ENCODE measurements at regions not wholly inside any gene's neighbourhood (a gene's known extent, or its start where the extent isn't known, plus 50 kb on each side); places are given as distances from the start of the nearest gene placed in this dataset.

DNA sequence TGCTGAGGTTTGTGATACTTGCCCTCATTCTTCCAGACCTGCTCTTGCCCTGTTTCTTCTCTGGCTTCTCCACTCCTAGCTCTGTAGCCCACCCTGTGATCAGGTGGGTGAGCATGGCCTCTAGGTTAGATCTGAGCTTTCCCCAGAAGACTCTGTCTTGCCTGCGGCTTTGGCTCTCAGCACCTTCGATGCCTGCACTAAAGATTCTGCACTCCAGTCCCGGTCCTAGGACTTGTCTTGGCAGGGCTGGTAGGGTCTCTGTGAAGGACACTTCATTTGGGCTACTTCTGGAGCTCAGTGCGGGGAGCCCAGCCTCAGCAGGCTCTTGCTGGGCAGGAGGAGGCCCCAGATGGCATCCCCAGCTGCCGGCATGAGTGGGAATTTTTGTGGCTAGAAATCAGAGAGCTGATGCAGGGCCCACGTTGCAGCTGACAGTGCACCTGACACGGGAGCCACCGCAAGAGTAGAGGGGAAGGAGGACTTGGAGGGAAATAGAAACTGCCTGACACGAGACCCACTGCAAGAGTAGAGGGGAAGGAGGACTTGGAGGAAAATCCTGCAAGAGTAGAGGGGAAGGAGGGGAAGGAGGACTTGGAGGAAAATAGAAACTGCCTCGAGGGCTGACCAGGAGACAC, 226.9 kb upstream of the B3GAT1 start:
- no peak for TF ChIP-seq CTCF (IDR thresholded peaks at IDR 0.05)
- Histone ChIP-seq H3K27me3 (ENCODE audit: control insufficient read depth, insufficient read depth, low read length) (no peaks in the 10 kb centered on the region), H2AFZ (no peak overlapping the region), H3K9me3 (ENCODE audit: control insufficient read depth, low read length) (no peaks in the 10 kb centered on the region), H3K27ac (no peak overlapping the region), H3K4me1 (no peaks in the 10 kb centered on the region), H3K4me3 (ENCODE audit: low read depth, low read length) (no peak overlapping the region), H3K36me3 (ENCODE audit: control insufficient read depth, insufficient read depth, low read length) (no peaks in the 10 kb centered on the region), H3K9ac (no peak overlapping the region), H3K79me2 (no peaks in the 10 kb centered on the region), H3K4me2 (ENCODE audit: low read length) (no peak overlapping the region)

DNA sequence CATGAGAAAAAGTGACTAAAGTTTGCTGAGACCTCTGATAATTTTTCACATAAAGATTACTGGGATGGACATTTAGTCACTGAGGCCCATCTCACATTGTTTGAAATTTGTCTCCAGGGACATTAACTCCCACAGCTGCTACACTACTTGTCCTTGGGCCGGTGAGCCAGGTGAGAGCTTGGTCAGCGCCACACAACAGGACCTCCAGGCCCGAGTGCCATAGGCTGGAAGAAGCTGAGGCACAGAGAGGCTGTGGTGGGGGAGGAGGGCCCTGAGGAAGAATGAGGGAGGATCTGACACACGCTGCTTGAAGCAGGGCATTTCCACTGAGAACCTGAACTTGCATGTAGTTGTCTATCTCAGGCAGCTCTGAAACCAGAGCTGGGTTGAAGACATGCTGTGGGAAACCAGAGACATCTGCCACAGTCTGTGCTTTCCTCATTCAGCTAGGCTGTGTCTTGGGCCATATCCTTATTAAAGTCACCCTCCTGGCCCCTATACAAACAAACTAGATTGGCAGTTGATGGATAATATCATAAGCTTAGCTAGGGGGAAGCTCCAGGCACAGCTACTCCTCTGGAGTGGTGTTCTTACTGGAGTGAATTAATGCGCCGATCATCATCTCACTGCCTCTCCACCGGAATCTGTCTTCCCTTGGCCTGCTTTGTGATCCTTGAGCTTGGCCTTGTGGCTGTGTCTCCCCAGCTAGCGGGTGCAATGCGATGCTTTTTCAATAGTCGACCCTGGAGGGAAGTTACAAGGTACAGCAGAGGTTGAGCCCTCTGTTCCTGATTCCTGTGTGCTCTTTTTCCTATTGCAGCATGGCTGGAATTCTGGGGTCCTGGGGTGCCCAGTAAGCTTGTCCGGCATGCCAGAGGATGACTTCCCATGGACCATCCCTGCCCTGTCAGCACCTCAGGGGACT, 225.3 kb upstream of the B3GAT1 start:
- H3K79me2 ChIP-seq: no peaks in the 10 kb centered on the region
- no peak overlapping the region for H2AFZ ChIP-seq
- no peak for TF ChIP-seq CTCF (IDR thresholded peaks at IDR 0.05)
- no peaks in the 10 kb centered on the region for H3K36me3 ChIP-seq (ENCODE audit: control insufficient read depth, insufficient read depth, low read length)
- H3K9ac ChIP-seq: no peak overlapping the region
- H3K4me3 ChIP-seq (ENCODE audit: low read depth, low read length): no peak overlapping the region
- H3K4me1 ChIP-seq: no peaks in the 10 kb centered on the region
- H3K27ac ChIP-seq: no peak overlapping the region
- H3K27me3 ChIP-seq (ENCODE audit: control insufficient read depth, insufficient read depth, low read length): no peaks in the 10 kb centered on the region
- no peak overlapping the region for H3K4me2 ChIP-seq (ENCODE audit: low read length)
- H3K9me3 ChIP-seq (ENCODE audit: control insufficient read depth, low read length): no peaks in the 10 kb centered on the region

DNA sequence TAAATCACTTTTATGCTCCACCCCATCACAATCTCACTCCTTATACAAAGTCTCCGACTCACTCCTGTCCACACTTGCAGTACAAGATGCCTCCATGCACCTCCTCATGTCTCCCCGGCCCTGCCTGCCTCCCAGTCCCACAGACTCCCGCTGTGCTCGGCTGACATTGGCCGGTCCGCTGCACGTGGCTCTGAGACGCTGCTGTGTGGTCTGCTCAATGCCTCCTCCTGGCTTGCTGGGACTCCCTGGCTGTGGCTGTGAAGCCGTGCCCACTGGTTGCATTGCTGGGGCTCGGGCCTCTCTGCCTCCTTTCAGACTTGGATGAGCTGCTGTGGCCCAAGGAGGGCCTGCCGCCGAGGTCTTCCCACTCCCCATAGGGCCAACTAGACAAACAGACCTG, 224.0 kb upstream of the B3GAT1 start:
- Histone ChIP-seq H3K4me2 (ENCODE audit: low read length) (no peak overlapping the region), H3K9me3 (ENCODE audit: control insufficient read depth, low read length) (no peaks in the 10 kb centered on the region), H3K4me1 (no peaks in the 10 kb centered on the region), H3K9ac (no peak overlapping the region), H3K4me3 (ENCODE audit: low read depth, low read length) (no peak overlapping the region), H3K36me3 (ENCODE audit: control insufficient read depth, insufficient read depth, low read length) (no peaks in the 10 kb centered on the region), H2AFZ (no peak overlapping the region), H3K27me3 (ENCODE audit: control insufficient read depth, insufficient read depth, low read length) (no peaks in the 10 kb centered on the region), H3K27ac (no peak overlapping the region), H3K79me2 (no peaks in the 10 kb centered on the region)
- no peak for TF ChIP-seq CTCF (IDR thresholded peaks at IDR 0.05)

- H3K27me3 ChIP-seq (ENCODE audit: control insufficient read depth, insufficient read depth, low read length): no peaks in the 10 kb centered on the region
- no peak for TF ChIP-seq CTCF (IDR thresholded peaks at IDR 0.05)
- H3K4me2 ChIP-seq (ENCODE audit: low read length): no peak overlapping the region
- H3K4me1 ChIP-seq: no peaks in the 10 kb centered on the region
- no peaks in the 10 kb centered on the region for H3K36me3 ChIP-seq (ENCODE audit: control insufficient read depth, insufficient read depth, low read length)
- H3K27ac ChIP-seq: no peak overlapping the region
- no peaks in the 10 kb centered on the region for H3K9me3 ChIP-seq (ENCODE audit: control insufficient read depth, low read length)
- no peak overlapping the region for H2AFZ ChIP-seq
- no peak overlapping the region for H3K4me3 ChIP-seq (ENCODE audit: low read depth, low read length)
- H3K9ac ChIP-seq: no peak overlapping the region
- H3K79me2 ChIP-seq: no peaks in the 10 kb centered on the region
Observed at GRCh38 chr11:134634897-134635831, 223.1 kb upstream of the B3GAT1 start.

Measured in parathyroid adenoma (tissue), 2 donors.